Stomach (tissue), 4 donors: ENCODE measurements at regions not wholly inside any gene's neighbourhood (a gene's known extent, or its start where the extent isn't known, plus 50 kb on each side); places are given as distances from the start of the nearest gene placed in this dataset.

ENCODE experiments used
- CTCF ChIP-seq, 7 experiments: fragments of 450-650 bp in 4 of 7; fragments of 200-600 bp in 3 of 7; sonication (generic) in 3 of 7; IDR thresholded peaks; one replicate each; pipeline ENCODE4 v1.5.1; 2016 to 2019; ENCODE audit warnings: antibody characterized with exemption in 7 of 7, control low read depth in 2 of 7, mild to moderate bottlenecking in 1 of 7
- POLR2A ChIP-seq, 4 donors: fragments of 450-650 bp; IDR thresholded peaks; one replicate each; pipeline ENCODE4 v1.6.1; 2016; ENCODE audit warnings: antibody characterized with exemption in 4 of 4, control low read depth in 2 of 4, mild to moderate bottlenecking in 1 of 4, moderate library complexity in 1 of 4

DNA sequence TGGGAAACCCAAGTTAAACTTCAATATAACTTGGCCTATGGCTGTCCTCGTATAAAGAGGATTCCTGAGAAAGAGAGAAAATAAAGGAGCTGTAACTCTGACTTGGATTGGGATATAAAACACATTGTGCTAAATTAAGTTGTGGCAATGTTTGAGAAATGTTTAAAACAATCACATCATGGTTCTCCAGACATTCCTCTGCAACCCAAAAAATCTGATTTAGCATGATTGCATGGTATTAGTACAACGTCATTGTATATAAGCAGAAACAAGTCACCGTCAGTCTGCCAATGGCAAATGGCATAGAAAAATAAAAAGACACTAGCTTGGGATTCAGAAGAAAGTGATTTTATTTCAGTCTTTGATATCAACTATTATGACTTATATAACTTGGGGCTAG, 140.2 kb upstream of the FAM83B start:
- TF ChIP-seq POLR2A (IDR thresholded peaks at IDR 0.05) (no peak), CTCF (IDR thresholded peaks at IDR 0.05) (no peak)
